ENCODE measurements at regions not wholly inside any gene's neighbourhood (a gene's known extent, or its start where the extent isn't known, plus 50 kb on each side); places are given as distances from the start of the nearest gene placed in this dataset.

- no peak for FAIRE-seq
These were observed 918.4 kb upstream of the MANEA start for GRCh38 chr6:94658929-94659328.

GRCh38 chr6:94651239-94651638 lies 926.1 kb upstream of the MANEA start:
- FAIRE-seq (no peak), DNase-seq (ENCODE audit: insufficient read length, low spot score) (no peak)
- TF ChIP-seq CTCF (IDR thresholded peaks at IDR 0.05; ENCODE audit: insufficient read depth, missing control alignments), result no peak

More at GRCh38 chr6:94658929-94659328, 918.4 kb upstream of the MANEA start:
- TF ChIP-seq CTCF (IDR thresholded peaks at IDR 0.05; ENCODE audit: insufficient read depth, missing control alignments), result no peak
- no peak for DNase-seq (ENCODE audit: insufficient read length, low spot score)

GRCh38 chr6:94645191-94645590 lies 932.1 kb upstream of the MANEA start:
- no peak for TF ChIP-seq CTCF (IDR thresholded peaks at IDR 0.05; ENCODE audit: insufficient read depth, missing control alignments)
- DNase-seq (ENCODE audit: insufficient read length, low spot score) (peak; percentile 32), FAIRE-seq (peak; percentile 95)

- no peak for TF ChIP-seq CTCF (IDR thresholded peaks at IDR 0.05; ENCODE audit: insufficient read depth, missing control alignments)
- FAIRE-seq (no peak), DNase-seq (ENCODE audit: insufficient read length, low spot score) (no peak)
These were observed 937.8 kb upstream of the MANEA start for GRCh38 chr6:94639564-94639963.

- FAIRE-seq, result peak; percentile 93
- DNase-seq (ENCODE audit: insufficient read length, low spot score), result no peak
- TF ChIP-seq CTCF (IDR thresholded peaks at IDR 0.05; ENCODE audit: insufficient read depth, missing control alignments), result no peak
These were observed 940.5 kb upstream of the MANEA start for GRCh38 chr6:94636780-94637385.

GRCh38 chr6:94623586-94623985 lies 953.7 kb upstream of the MANEA start:
- FAIRE-seq (no peak), DNase-seq (ENCODE audit: insufficient read length, low spot score) (no peak)
- no peak for TF ChIP-seq CTCF (IDR thresholded peaks at IDR 0.05; ENCODE audit: insufficient read depth, missing control alignments)

- DNase-seq (ENCODE audit: insufficient read length, low spot score), result no peak
- FAIRE-seq, result no peak
- TF ChIP-seq CTCF (IDR thresholded peaks at IDR 0.05; ENCODE audit: insufficient read depth, missing control alignments), result no peak
These were observed 954.6 kb upstream of the MANEA start for GRCh38 chr6:94622783-94623182.

Measured in D721Med (cell line).